Common myeloid progenitor, CD34-positive (primary cell): ENCODE measurements at regions not wholly inside any gene's neighbourhood (a gene's known extent, or its start where the extent isn't known, plus 50 kb on each side); places are given as distances from the start of the nearest gene placed in this dataset.

Experiments used
- CTCF ChIA-PET: fragments of 350-600 bp; sonication (Branson Sonifier 250); formaldehyde crosslinking; loops from one replicate; lab custom pipeline; 2021; ENCODE audit warnings: antibody characterized with exemption; lab: Charles Lee
- POLR2A ChIA-PET: fragments of 350-600 bp; sonication (Branson Sonifier 250); formaldehyde crosslinking; loops from one replicate; lab custom pipeline; 2021; ENCODE audit warnings: antibody characterized with exemption; lab: Charles Lee
- DNase-seq, 3 donors: peaks; one replicate each; pipeline versions ENCODE4 v3.0.0 to v3.0.0-alpha.2; 2013
- H3K27ac ChIP-seq, 2 experiments: 1 replicate in 1 of 2; 2 replicates in 1 of 2; pipeline ENCODE4 v1.7.0; 2013; ENCODE audit warnings: inconsistent platforms in 2 of 2, low read length in 2 of 2, mild to moderate bottlenecking in 2 of 2, low read depth in 1 of 2, moderate library complexity in 1 of 2; ENCODE audit not compliant: severe bottlenecking in 2 of 2, insufficient read depth in 1 of 2, poor library complexity in 1 of 2
- H3K27me3 ChIP-seq, 5 experiments: replicated peaks in 2 of 5; 1 replicate in 3 of 5; 2 replicates in 2 of 5; pipeline versions ENCODE4 v1.6.1 to v1.7.0; 2013; ENCODE audit warnings: low read length in 4 of 5, mild to moderate bottlenecking in 2 of 5, moderate library complexity in 2 of 5, inconsistent platforms in 1 of 5; ENCODE audit not compliant: insufficient read depth in 5 of 5, control insufficient read depth in 4 of 5
- H3K36me3 ChIP-seq, 4 experiments: 1 replicate in 2 of 4; 2 replicates in 2 of 4; pipeline versions ENCODE4 v1.6.1 to v1.7.0; 2013; ENCODE audit warnings: low read length in 3 of 4, control low read depth in 1 of 4, mild to moderate bottlenecking in 1 of 4; ENCODE audit not compliant: control insufficient read depth in 4 of 4, insufficient read depth in 4 of 4
- H3K4me1 ChIP-seq, 4 experiments: 1 replicate in 3 of 4; 2 replicates in 1 of 4; pipeline versions ENCODE4 v1.6.1 to v1.7.1; 2013; ENCODE audit warnings: low read length in 3 of 4, mild to moderate bottlenecking in 3 of 4, control low read depth in 1 of 4, inconsistent platforms in 1 of 4, moderate library complexity in 1 of 4; ENCODE audit not compliant: control insufficient read depth in 4 of 4, insufficient read depth in 4 of 4; ENCODE audit errors: control extremely low read depth in 1 of 4
- H3K4me3 ChIP-seq, 7 experiments: 1 replicate in 4 of 7; 2 replicates in 3 of 7; pipeline versions ENCODE4 v1.5.1 to v1.7.0; 2013; ENCODE audit warnings: mild to moderate bottlenecking in 7 of 7, low read length in 6 of 7, moderate library complexity in 6 of 7, inconsistent platforms in 2 of 7, low read depth in 2 of 7, control low read depth in 1 of 7; ENCODE audit not compliant: insufficient read depth in 4 of 7, control insufficient read depth in 1 of 7; ENCODE audit errors: extremely low read depth in 1 of 7
- H3K9me3 ChIP-seq, 5 experiments: 1 replicate in 4 of 5; 2 replicates in 1 of 5; pipeline versions ENCODE4 v1.6.1 to v1.7.1; 2013; ENCODE audit warnings: low read length in 4 of 5, mild to moderate bottlenecking in 2 of 5, inconsistent platforms in 1 of 5, low read depth in 1 of 5, moderate library complexity in 1 of 5; ENCODE audit not compliant: control insufficient read depth in 4 of 5, insufficient read depth in 2 of 5; ENCODE audit errors: control extremely low read depth in 1 of 5
- WGBS: methylation state at CpG from one replicate; pipeline ENCODE4 v1.1.5; 2013; ENCODE audit not compliant: insufficient coverage; 5-methylcytosine and 5-hydroxymethylcytosine counted together

- peaks cover 0 to 1% (median 0%) of the 10 kb centered on the region in 5 experiments for H3K9me3 ChIP-seq
- no peaks in the 10 kb centered on the region for H3K27me3 ChIP-seq
- H3K4me3 ChIP-seq, result no peak overlapping the region
- H3K27ac ChIP-seq, result no peak overlapping the region
- no peak for DNase-seq
- ChIA-PET POLR2A (no interaction called here), CTCF (no interaction called here)
- WGBS, result 95% methylated on average over 3 of the region's 3 CpGs
- H3K36me3 ChIP-seq, result no peaks in the 10 kb centered on the region
- H3K4me1 ChIP-seq, result no peaks in the 10 kb centered on the region
Measured at GRCh38 chr10:4310172-4310571, 515.8 kb upstream of the AKR1E2 start.

GRCh38 chr10:4307910-4308309, 518.1 kb upstream of the AKR1E2 start:
- no peak overlapping the region for H3K27ac ChIP-seq
- H3K27me3 ChIP-seq, result no peaks in the 10 kb centered on the region
- no peaks in the 10 kb centered on the region for H3K4me1 ChIP-seq
- H3K9me3 ChIP-seq, result peaks cover 0 to 1% (median 0%) of the 10 kb centered on the region in 5 experiments
- H3K4me3 ChIP-seq, result no peak overlapping the region
- DNase-seq, result no peak
- ChIA-PET POLR2A (no interaction called here), CTCF (interaction anchor here (0.7 kb wide), 1 partner anchor 233 kb away, joined by 3 read pairs; no protein-coding TSS in a partner anchor)
- 40% methylated on average over 1 of the region's 1 CpG for WGBS
- H3K36me3 ChIP-seq, result no peaks in the 10 kb centered on the region

- CTCF ChIA-PET, result interaction anchor here (0.7 kb wide), 1 partner anchor 54 kb away, joined by 3 read pairs; no protein-coding TSS in a partner anchor
- Histone ChIP-seq H3K36me3 (no peaks in the 10 kb centered on the region), H3K27me3 (no peaks in the 10 kb centered on the region), H3K9me3 (no peaks in the 10 kb centered on the region), H3K4me1 (no peaks in the 10 kb centered on the region), H3K4me3 (no peak overlapping the region), H3K27ac (no peak overlapping the region)
- DNase-seq, result no peak
- POLR2A ChIA-PET, result no interaction called here
- 100% methylated on average over 3 of the region's 3 CpGs for WGBS
Measured at GRCh38 chr10:4306871-4307270, 519.1 kb upstream of the AKR1E2 start.

- Histone ChIP-seq H3K9me3 (no peaks in the 10 kb centered on the region), H3K27me3 (no peaks in the 10 kb centered on the region), H3K27ac (no peak overlapping the region), H3K36me3 (no peaks in the 10 kb centered on the region), H3K4me1 (no peaks in the 10 kb centered on the region), H3K4me3 (no peak overlapping the region)
- ChIA-PET POLR2A (no interaction called here), CTCF (interaction anchor here (0.5 kb wide), 1 partner anchor 99 kb away, joined by 3 read pairs; no protein-coding TSS in a partner anchor)
- 87% methylated on average over 5 of the region's 5 CpGs for WGBS
- DNase-seq, result no peak
Measured at GRCh38 chr10:4303045-4303444, 518.0 kb upstream of the KLF6 start.

GRCh38 chr10:4301291-4302045, 516.5 kb upstream of the KLF6 start:
- ChIA-PET CTCF (interaction anchor here (1.1 kb wide), 1 partner anchor 160 kb away, joined by 3 read pairs; no protein-coding TSS in a partner anchor), POLR2A (no interaction called here)
- 100% methylated on average over 2 of the region's 6 CpGs for WGBS
- DNase-seq, result no peak
- Histone ChIP-seq H3K27me3 (no peaks in the 10 kb centered on the region), H3K36me3 (no peaks in the 10 kb centered on the region), H3K9me3 (no peaks in the 10 kb centered on the region), H3K4me1 (no peaks in the 10 kb centered on the region), H3K4me3 (no peak overlapping the region), H3K27ac (no peak overlapping the region)

GRCh38 chr10:4296161-4296560, 511.2 kb upstream of the KLF6 start:
- no peaks in the 10 kb centered on the region for H3K27me3 ChIP-seq
- H3K4me1 ChIP-seq, result no peaks in the 10 kb centered on the region
- WGBS, result 97% methylated on average over 5 of the region's 5 CpGs
- H3K27ac ChIP-seq, result no peak overlapping the region
- no peaks in the 10 kb centered on the region for H3K9me3 ChIP-seq
- H3K4me3 ChIP-seq, result no peak overlapping the region
- H3K36me3 ChIP-seq, result no peaks in the 10 kb centered on the region
- no peak for DNase-seq
- ChIA-PET POLR2A (no interaction called here), CTCF (no interaction called here)

GRCh38 chr10:4294996-4295792, 510.2 kb upstream of the KLF6 start:
- DNase-seq, result no peak
- Histone ChIP-seq H3K36me3 (no peaks in the 10 kb centered on the region), H3K4me1 (no peaks in the 10 kb centered on the region), H3K4me3 (no peak overlapping the region), H3K27me3 (no peaks in the 10 kb centered on the region), H3K27ac (no peak overlapping the region), H3K9me3 (no peaks in the 10 kb centered on the region)
- POLR2A ChIA-PET, result no interaction called here
- 91% methylated on average over 10 of the region's 16 CpGs for WGBS
- CTCF ChIA-PET, result no interaction called here
